ENCODE measurements at regions not wholly inside any gene's neighbourhood (a gene's known extent, or its start where the extent isn't known, plus 50 kb on each side); places are given as distances from the start of the nearest gene placed in this dataset.
"Not testable (repeated sequence)": the region's sequence is repeated elsewhere in the genome, so short reads cannot be mapped to it uniquely, and the experiment has no call there.

DNA sequence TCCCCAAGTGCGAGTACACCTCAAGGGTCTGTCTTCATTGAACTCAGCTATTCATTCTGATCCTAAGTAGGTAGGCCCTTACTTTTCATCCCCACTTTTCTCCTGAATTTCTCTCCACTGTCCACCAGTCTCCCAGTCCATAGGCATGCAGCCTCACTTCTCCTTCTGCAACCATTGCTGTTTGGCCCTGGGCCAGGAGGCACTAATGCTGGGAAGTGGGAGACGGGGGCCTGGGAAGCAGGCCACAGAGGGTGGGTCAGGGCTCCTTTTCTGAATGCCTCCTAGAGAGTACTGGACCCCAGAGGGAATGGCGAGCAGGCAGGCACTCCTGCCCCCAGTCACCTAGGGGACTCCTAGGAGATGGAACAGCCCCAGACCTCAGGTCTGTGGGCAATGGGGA, 203.5 kb upstream of the RPL34 start:
- no peak for DNase-seq (ENCODE audit: extremely low read depth, low read depth, low spot score)

GRCh38 chr4:108415389-108415788, 205.0 kb upstream of the RPL34 start:
- no peak for DNase-seq (ENCODE audit: extremely low read depth, low read depth, low spot score)

- DNase-seq (ENCODE audit: extremely low read depth, low read depth, low spot score) = no peak
Observed at GRCh38 chr4:108411836-108412235, 208.5 kb upstream of the RPL34 start.

DNA sequence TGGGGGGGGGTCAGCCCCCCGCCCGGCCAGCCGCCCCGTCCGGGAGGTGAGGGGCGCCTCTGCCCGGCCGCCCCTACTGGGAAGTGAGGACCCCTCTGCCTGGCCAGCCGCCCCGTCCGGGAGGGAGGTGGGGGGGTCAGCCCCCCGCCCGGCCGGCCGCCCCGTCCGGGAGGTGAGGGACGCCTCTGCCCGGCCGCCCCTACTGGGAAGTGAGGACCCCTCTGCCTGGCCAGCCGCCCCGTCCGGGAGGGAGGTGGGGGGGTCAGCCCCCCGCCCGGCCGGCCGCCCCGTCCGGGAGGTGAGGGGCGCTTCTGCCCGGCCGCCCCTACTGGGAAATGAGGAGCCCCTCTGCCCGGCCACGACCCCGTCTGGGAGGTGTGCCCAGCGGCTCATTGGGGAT, 210.7 kb upstream of the RPL34 start:
- DNase-seq (ENCODE audit: extremely low read depth, low read depth, low spot score) = not testable (repeated sequence)

DNA sequence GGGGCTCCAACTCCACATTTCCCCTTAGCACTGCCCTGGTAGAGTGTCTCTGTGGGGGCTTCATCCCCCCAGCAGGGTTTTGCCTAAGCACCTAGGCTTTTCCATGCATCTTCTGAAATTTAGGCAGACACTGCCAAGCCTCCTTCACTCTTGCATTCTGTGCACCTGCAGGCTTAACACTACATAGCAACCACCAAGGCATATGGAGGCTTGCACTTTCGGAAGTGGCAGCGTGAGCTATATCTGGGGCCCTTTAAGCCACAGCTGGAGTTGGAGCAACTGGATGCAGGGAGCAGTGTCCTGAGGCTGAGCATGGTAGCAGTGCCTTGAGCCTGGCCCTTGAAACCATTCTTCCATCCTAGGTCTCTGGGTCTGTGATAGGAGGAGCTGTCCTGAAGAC, 214.8 kb upstream of the RPL34 start:
- no peak for DNase-seq (ENCODE audit: extremely low read depth, low read depth, low spot score)

DNA sequence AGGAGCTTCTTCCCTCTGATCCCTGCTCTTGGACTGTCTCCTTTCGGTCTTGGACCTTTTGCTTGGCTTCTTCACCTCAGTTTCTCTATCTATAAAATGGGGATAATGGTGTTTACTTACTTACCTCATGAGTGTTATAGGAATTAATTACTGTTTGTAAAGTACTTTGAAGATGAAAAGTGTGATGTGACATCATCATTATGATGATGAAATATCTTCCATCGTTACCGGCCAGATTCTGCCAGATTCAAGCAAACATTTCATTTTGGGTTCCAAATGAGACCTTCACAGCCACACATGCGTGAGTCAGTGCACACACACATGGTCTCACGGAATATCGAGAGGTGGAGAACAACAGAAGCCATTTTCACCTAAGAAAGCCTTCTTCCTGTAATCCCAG, 220.1 kb upstream of the RPL34 start:
- no peak for DNase-seq (ENCODE audit: extremely low read depth, low read depth, low spot score)

DNA sequence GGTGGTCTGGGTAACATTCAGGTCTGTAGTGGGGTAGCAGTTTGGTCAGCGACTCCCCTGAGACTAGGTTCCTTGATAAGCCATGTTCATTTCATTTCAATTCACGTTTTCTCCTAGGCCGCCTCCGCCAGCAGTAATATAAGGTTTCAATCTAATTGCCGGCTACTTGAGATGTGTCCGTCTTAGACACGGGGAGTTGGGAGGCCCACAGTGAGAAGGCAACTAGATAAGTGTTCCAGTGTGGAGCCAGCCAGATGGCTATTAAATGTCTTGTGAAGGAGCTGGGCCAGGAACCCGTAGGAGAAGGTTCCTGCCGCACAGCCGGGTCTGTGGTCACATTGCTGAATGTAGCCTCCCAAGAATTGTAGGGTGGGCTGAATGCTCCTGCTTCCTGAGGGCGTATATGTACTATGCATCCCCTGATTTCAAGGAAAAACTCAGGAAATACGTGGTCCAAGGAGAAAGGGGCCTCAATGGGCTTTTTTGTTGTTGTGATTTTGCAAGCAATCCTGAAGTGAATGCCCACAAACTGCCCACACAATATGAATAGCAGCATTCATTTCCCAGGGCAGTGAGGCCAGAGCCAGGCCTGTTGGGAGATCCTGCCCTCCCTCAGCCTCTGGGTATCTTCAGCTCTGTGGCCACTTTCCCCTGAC, 220.6 kb upstream of the RPL34 start:
- DNase-seq (ENCODE audit: extremely low read depth, low read depth, low spot score) = no peak

DNA sequence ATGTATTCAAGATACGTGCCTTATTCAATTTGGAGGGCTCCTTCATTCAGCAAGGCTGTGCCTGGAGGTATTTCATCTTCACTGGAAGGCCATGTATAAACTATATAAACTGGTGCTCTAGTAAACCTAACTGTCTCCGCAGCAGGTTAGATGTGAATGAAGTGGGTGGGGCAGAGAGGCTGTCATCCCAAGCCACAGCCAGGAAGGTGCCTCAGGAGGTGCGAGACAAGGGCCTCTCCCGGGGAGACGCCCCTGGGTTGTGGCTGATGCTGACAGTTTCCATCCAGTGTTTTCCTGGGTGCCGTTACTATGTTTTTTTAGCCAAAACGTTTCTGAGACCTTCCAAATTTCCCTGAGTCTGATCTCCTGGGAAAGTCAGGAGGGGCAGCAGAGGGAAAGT, 221.5 kb upstream of the RPL34 start:
- no peak for DNase-seq (ENCODE audit: extremely low read depth, low read depth, low spot score)

GRCh38 chr4:108398316-108398715, 222.1 kb upstream of the RPL34 start:
- no peak for DNase-seq (ENCODE audit: extremely low read depth, low read depth, low spot score)

DNA sequence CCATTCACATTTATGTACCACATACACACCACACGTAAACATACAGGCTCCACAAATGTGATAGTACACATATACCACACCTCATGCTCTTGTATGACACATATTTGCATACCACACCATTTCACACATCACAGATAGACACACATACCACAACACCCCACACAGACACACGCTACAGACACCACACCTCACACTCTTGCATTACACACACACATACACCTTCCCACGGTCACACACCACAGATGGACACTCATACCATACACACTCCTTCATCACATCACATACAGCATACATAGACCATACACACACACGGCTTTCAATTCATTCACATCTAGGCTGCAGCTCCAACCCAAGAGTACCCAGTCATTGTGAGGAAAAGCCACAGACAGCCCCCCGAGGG, 222.5 kb upstream of the RPL34 start:
- no peak for DNase-seq (ENCODE audit: extremely low read depth, low read depth, low spot score)

- no peak for DNase-seq (ENCODE audit: extremely low read depth, low read depth, low spot score)
Observed at GRCh38 chr4:108396900-108397497, 223.4 kb upstream of the RPL34 start.

DNA sequence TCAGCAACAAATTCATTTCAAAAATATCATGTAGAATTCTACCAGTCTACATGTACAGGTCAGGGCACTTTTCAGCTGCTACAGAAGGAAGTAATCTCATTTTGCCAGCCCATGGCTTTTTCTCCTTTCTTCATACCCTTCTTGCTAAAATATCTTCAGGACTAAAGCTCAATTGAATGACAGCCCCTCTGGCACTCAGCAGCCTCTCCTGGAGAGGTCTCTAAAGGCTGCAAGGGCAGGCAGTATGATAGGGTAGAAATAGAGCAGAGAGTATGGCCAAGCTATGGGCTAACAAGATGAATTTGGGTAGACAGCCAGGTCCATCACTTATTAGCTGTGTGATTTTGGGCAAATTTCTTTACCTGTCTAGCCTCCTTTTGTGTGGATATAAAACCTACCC, 224.6 kb upstream of the RPL34 start:
- no peak for DNase-seq (ENCODE audit: extremely low read depth, low read depth, low spot score)

DNA sequence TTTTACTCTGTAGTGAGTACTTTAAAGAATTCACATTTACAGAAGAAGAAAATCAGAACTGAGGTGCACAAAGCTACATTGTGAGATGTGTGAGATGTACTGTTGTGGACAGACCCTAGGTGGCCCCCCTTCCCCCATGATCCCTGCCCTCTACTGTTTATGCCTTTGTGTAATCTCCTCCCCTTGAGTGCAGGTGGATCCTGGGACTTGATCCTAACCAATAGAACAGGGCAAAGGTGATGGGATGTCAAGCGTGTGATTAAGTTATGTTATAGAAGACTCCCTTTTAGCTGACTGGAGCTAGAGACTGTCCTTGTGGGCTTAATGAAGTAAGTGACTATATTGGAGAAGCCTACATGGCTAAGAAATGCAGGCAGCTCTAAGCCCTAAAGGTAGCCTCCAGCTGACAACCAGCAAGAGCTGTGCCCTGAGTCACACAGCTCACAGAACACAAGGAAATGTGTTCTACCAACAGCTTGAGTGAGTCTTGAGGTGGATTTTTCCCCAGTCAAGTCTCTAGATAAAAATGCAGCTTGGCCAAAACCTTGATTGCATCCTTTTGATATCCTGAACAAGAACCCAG, 225.2 kb upstream of the LEF1 start:
- DNase-seq (ENCODE audit: extremely low read depth, low read depth, low spot score) = no peak

GRCh38 chr4:108391701-108392455, 223.1 kb upstream of the LEF1 start:
- DNase-seq (ENCODE audit: extremely low read depth, low read depth, low spot score) = no peak

DNA sequence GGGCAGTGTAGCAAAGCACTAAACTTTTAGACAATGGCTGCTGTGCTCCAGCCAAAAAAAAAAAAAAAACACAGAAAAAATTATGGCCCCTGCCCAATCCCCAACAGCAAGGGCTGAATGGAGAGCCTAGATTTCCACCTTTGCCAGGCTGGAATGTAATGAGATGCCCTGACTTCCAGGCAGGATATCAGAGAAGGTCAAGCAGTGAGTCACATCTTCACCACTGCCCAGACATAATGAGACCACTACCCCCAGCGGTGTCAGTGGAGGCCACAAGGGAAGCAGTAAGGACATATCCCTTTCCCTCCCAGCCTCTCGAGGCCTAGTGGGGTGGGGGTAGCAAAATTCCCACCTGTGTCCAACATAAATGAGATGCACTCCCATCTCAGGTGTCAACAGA, 216.3 kb upstream of the LEF1 start:
- DNase-seq (ENCODE audit: extremely low read depth, low read depth, low spot score) = no peak

DNA sequence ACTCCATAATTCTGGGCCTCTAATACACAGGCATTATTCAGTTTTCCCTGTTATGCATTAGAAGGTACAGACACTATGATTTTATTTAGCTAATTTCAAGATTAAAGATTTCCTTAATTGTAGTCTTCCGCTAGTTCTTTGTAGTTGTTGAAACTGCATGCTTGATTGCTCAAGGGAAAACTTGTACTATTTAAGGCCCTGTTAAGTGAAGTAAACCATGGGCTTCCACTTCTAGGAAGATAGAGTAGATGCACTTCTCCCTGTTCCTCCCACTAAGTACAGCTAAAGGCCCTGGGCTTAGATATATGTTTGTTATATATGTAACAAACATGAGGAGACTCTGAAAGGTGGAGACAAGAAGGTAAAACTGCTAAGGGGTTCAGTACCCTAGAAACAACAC, 215.8 kb upstream of the LEF1 start:
- no peak for DNase-seq (ENCODE audit: extremely low read depth, low read depth, low spot score)

- no peak for DNase-seq (ENCODE audit: extremely low read depth, low read depth, low spot score)
Observed at GRCh38 chr4:108383157-108383556, 214.4 kb upstream of the LEF1 start.

GRCh38 chr4:108382751-108383150, 214.0 kb upstream of the LEF1 start:
- no peak for DNase-seq (ENCODE audit: extremely low read depth, low read depth, low spot score)

GRCh38 chr4:108378164-108378563, 209.4 kb upstream of the LEF1 start:
- DNase-seq (ENCODE audit: extremely low read depth, low read depth, low spot score) = no peak

- DNase-seq (ENCODE audit: extremely low read depth, low read depth, low spot score) = no peak
Observed at GRCh38 chr4:108377021-108377420, 208.3 kb upstream of the LEF1 start.

DNA sequence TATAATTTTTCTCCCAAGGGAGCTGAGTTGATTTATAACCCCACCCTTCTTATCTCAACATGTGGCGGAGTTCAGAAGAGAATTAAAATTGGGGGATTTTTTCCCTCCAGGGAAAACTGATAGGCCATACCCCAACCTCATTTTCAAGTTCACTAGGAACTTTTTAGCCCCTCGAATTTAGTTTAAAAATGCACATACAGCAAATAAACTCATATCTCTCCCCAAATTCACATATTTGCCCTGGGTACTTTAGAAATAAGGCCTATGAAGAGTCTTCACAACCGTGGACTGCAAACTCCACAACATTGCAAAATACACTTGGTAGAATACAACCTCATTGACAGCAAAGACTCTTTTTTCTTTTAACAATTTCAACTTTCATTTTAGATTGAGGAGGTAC, 206.7 kb upstream of the LEF1 start:
- DNase-seq (ENCODE audit: extremely low read depth, low read depth, low spot score) = no peak

DNA sequence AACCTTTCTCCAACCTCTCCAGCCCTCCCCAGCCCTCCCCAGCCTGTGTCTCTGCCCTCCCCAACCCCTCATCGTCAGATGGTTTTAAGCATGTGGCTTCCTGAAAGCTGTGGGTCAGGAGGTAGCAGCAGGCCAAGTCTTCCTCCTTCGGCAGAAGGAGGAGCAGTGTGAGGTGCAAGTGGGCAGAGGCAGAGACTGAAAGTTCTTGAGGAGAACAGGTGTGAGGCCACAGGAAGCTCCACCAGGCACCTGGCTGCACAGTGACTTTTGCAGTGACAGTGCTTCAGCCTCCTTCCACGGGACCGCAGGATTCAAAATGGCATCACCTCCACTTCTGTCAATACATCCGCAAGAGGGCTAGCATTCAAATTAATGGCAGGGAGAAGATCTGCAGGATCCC, 203.9 kb upstream of the LEF1 start:
- no peak for DNase-seq (ENCODE audit: extremely low read depth, low read depth, low spot score)

Measured in glomerular endothelial cell (primary cell).